Stimulated activated naive CD4-positive, alpha-beta T cell (primary cell): ENCODE measurements at regions not wholly inside any gene's neighbourhood (a gene's known extent, or its start where the extent isn't known, plus 50 kb on each side); places are given as distances from the start of the nearest gene placed in this dataset.

Experiments used
- DNase-seq, 6 experiments: peaks; one replicate each; lab custom pipeline; 2025; lab: John Stamatoyannopoulos, UW

GRCh38 chr15:98387866-98388265 lies 260.5 kb upstream of the IGF1R start:
- no peak for DNase-seq

DNA sequence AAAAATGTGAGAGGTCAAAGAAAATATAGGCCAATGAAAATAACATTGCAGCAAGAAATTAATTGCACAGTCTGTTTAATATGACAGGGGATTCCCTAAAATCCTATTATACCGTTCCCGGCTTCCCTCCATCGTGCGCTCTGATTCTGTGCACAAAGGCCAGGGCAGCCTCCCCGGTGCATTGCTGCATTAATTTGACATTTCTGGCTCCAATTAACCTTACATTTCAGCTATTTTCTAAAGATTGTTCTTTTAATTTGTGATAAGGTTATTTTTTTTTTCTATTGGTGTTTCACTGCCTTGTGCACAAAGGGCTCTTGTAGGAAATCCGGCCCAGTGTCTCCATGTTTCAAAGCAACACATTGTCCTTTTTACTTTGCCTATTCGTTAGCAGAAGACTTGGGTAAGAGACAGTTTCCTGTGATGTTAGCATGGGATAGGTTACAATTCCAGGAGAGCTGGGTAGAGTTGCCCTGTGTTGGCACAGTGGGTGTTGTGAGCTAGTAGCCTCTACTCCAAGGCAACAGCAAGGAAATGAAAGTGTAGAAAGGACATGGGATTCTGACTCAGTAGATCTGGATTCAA lies 257.3 kb upstream of the IGF1R start:
- DNase-seq = no peak

- DNase-seq = no peak
Measured at GRCh38 chr15:98391568-98391967, 256.8 kb upstream of the IGF1R start.

DNA sequence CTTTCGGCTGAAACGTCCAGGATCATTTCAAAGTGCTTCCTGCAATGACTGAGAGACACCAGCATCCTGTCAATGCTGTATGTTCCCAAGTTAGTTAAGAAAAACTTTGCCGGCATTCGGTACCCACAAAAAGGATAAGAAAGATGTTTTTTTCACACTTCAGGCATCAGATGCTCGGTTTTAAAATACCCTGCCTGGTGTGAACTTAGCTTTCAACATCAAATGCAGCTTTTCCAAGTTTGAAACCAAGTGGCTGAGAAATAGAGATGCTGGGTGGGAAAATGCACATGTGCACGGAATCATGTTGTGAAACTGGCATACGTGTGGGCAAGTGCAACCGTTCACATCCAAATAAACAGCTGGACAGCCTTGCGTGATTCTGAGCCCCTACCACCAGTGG lies 254.9 kb upstream of the IGF1R start:
- no peak for DNase-seq

DNA sequence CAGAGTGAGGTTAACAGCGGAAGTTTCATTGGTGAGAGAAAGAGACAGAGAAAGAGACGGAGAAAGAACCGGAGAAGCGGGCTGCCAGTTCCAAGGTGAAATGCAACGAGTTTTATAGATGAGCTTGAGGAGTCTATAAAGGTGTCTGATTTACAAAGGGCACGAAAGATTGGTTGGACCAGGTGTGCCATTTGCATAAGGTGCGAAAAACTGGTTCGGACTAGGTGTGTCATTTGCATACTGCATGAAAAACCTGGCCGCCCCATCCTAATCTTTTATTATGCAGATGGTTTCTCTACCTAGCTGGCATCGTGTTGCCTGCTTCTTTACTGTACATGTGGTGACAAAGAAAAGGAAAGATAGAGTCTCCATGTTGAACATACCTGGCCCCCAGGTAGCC lies 253.8 kb upstream of the IGF1R start:
- DNase-seq = no peak

DNA sequence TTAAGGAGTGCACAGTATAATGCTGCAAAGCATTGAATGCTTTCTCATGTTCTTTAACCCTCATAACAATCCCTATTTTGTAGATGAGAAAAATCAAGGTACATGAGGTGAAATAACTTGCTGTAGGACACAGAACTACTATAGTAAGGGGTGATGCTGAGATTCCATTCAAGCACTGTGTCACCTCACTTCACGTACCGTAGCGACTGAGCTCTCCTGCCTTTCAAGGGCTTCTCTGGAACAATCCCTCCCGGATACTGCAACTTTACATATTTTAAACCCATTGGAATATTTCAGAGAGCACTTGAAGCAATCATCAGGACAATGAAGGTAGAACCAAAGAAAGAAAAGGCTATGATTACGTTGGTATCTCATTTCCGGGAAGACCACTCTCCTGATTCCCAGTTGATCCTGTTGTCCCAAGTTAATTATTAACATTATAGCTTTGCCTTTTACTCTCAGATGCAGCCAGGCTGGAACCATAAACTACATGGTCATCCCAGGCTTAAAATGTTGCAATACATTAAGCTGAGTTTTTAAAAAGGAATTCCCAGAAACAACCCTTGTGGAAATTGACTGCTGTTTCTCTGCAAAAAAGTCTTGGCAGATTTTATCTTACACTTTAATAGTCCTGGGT lies 252.2 kb upstream of the IGF1R start:
- DNase-seq = no peak

- no peak for DNase-seq
Measured at GRCh38 chr15:98397419-98397818, 250.9 kb upstream of the IGF1R start.

DNA sequence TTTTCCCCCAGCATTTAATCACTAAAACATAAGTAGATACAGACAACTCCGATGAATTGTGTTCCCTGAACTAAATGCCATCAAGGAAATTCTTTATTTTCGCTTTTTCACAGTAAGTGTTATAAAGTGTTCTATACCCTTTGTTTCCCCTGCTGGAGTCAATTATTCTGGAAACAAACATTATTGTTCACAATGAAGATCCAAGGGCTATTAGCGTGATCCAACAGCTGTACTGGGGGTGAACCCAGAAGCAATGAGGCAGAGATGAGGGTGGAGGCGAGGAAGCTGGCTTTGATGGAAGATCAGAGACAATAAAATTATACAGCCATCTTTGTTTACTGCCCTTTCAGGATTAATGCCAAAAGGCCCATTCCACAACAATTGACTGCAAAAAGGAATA lies 250.3 kb upstream of the IGF1R start:
- no peak for DNase-seq

GRCh38 chr15:98398886-98399285 lies 249.5 kb upstream of the IGF1R start:
- no peak for DNase-seq

GRCh38 chr15:98400120-98400519 lies 248.2 kb upstream of the IGF1R start:
- no peak for DNase-seq

DNA sequence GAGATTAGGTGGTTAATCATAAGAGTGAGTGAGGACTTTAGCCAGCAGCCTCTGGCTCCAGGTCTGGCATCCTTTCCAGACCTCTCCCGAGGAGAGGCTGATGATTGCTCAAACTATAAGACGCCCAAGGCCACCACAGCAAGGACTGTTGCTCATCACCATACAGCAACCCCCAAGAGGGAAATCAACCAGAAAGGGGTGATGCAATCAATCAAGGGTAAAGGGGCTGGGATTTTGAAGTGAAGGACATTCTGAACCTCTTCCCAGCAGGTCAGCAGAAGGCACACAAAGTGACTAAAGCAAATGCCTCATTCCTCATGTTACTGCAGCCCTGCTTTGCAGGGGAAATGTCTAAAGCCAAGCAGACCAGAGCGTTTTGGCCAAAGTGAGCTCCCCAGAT lies 247.3 kb upstream of the IGF1R start:
- DNase-seq = no peak

DNA sequence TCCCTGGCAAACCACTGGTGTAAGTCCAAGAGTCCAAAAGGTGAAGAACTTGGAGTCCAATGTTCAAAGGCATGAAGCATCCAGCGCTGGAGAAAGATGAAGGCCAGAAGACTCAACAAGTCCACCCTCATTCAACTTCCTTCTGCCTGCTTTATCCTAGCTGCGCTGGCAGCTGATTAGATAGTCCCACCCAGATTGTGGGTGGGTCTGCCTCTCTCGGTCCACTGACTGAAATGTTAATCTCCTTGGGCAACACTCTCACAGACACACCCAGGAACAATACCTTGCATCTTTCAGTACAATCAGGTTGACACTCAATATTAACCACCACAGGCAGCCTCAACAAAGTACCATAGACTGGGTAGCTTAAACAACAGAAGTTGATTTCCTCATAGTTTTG lies 245.9 kb upstream of the IGF1R start:
- no peak for DNase-seq

- no peak for DNase-seq
Measured at GRCh38 chr15:98403169-98403568, 245.2 kb upstream of the IGF1R start.

- DNase-seq = no peak
Measured at GRCh38 chr15:98403569-98403968, 244.8 kb upstream of the IGF1R start.

- DNase-seq = no peak
Measured at GRCh38 chr15:98405013-98405412, 243.3 kb upstream of the IGF1R start.

DNA sequence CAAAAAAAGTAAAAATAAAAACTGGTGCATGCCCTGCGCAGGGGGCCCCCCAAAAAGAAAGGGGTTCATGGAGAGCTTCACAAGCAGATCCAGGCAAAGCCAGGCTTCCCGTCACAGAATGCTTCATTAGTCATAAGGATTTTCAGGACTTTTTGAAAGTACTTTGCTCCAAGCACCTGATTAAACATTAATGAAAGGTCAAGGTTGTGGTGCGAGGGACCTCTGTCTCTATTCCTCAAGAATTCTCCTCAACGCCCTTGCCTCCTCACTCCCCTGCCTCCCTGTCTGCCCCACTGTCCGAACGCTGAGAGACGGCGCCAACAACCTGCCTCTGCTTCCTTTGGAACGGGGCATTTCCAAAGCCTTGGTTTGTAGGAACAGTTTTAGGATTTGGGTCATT lies 240.1 kb upstream of the IGF1R start:
- DNase-seq = no peak

- DNase-seq = no peak
Measured at GRCh38 chr15:98410328-98410727, 238.0 kb upstream of the IGF1R start.

DNA sequence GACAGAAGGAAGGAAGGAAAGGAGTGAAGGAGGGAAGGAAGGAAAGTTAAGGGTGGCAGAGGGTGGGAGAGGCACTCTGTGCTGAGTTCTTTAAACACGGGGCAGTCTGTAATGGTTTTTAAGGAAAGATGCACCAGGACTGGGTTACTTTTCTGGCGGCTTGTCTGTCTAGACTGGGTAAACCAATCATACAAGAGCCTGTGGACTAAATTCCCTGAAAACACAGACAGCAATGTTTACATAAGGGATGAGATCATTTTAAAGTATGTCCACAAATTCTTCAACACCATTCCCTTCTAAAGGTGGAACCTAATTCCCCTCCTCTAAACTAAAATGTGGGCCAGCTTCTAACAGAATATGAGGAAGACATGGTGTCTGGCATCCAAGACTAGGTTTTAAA lies 235.5 kb upstream of the IGF1R start:
- no peak for DNase-seq

GRCh38 chr15:98413933-98414546 lies 234.3 kb upstream of the IGF1R start:
- DNase-seq = no peak

DNA sequence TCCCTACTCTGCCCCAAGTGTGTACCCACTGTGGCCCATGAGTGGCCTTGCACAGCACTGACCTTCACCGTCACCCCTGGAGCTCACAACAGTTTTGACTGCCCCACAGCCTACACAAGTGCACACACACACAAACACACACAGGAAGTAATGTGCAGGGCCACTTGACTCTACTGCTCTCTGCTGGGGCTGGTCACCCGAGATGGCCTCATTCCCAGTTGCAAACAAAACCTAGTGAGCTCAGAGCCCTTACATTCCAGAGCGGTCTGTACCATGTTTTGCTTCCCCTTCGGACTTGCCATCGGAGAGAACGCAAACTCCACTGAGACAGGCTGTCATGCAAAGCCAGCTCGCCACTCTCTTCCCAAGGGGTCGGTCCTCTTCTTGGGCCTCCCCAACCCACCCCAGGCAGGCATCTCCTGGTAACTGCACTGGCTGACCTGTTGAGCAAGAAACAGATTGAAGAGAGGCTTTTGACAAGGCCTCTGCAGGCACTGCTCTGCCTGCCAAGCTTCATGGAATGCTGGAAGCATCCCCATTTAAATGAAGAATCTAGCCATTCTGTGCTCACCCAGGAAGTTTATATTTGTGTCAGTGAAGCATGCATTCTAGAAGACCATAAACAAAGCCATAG lies 232.0 kb upstream of the IGF1R start:
- no peak for DNase-seq

- DNase-seq = no peak
Measured at GRCh38 chr15:98417346-98417745, 231.0 kb upstream of the IGF1R start.

- no peak for DNase-seq
Measured at GRCh38 chr15:98418122-98418521, 230.2 kb upstream of the IGF1R start.

GRCh38 chr15:98419173-98419780 lies 229.1 kb upstream of the IGF1R start:
- DNase-seq = no peak
